ENCODE measurements at regions not wholly inside any gene's neighbourhood (a gene's known extent, or its start where the extent isn't known, plus 50 kb on each side); places are given as distances from the start of the nearest gene placed in this dataset.

- TF ChIP-seq CTCF (IDR thresholded peaks at IDR 0.05) = no peak
- TF ChIP-seq POLR2A (IDR thresholded peaks at IDR 0.05) = no peak
- no peak for TF ChIP-seq EP300 (IDR thresholded peaks at IDR 0.05)
Observed at GRCh38 chr16:86126891-86127290, 227.9 kb downstream of the IRF8 start.

Data from tibial nerve (tissue), 4 donors.